ENCODE measurements at regions not wholly inside any gene's neighbourhood (a gene's known extent, or its start where the extent isn't known, plus 50 kb on each side); places are given as distances from the start of the nearest gene placed in this dataset.

DNA sequence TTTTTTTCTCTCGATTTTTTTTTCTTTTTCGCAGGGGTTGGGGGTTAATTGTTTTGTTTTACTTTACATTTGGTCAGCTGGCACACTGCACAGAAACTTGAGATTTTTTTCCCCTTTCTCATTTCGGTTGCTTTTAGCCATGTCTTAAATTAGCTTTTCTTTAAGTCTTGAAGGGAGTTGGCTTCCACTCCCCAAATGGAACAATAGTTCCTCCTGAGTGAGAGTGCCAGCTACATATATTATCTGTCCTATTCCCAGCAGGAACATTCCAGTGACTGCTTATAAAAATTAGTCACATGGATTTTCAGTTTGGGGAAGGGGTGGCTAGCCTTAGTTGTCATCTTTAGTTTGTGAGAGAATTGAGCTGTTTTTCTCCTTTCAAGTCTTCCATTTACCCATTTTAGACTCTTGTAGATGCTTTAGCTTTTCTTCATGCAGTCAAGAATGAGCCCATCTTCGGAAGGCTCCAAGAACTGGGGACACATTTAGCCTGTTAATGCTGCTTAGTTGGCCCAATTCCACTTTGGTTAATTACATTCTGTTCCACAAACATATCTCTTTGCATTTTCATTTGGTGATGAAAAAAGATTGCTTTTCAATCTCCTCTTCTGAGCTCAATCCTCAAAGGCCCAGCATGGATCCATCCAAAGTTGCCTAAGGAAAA is 510.1 kb upstream of the CXADR start:
- Histone ChIP-seq H3K36me3 (ENCODE audit: control insufficient read depth, insufficient read depth, low read length, severe bottlenecking) (no peaks in the 10 kb centered on the region), H3K9me3 (ENCODE audit: control insufficient read depth, low read length) (no peaks in the 10 kb centered on the region), H3K9ac (ENCODE audit: low read length) (no peak overlapping the region), H3K4me1 (ENCODE audit: control insufficient read depth, insufficient read depth, low read length) (peaks cover 16% of the 10 kb centered on the region), H3K27me3 (replicated peaks; ENCODE audit: control insufficient read depth, insufficient read depth, low read length) (no peaks in the 10 kb centered on the region), H3K4me3 (ENCODE audit: low read length) (no peak overlapping the region)
- DNase-seq (ENCODE audit: low read depth), result peak; percentile 29

DNA sequence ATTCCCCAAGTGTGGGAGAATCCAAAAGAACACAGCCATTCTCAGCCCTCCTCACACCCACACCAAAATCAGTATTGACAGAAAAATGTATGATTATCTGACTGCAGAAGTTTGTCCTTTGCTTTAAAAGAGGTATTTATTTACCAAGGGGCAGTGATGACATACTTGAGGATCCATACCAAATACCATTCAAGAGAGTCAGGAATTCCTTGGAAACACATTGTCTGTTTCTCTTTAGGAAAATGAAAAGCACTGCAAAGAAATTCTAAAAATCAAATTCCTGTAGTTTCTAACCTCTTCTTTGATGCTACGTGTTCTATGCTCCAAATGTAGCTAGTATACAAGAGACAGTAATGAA is 509.6 kb upstream of the CXADR start:
- DNase-seq (ENCODE audit: low read depth), result peak; percentile 67
- Histone ChIP-seq H3K4me3 (ENCODE audit: low read length) (peak overlapping the region; percentile 76), H3K27me3 (replicated peaks; ENCODE audit: control insufficient read depth, insufficient read depth, low read length) (no peaks in the 10 kb centered on the region), H3K36me3 (ENCODE audit: control insufficient read depth, insufficient read depth, low read length, severe bottlenecking) (no peaks in the 10 kb centered on the region), H3K4me1 (ENCODE audit: control insufficient read depth, insufficient read depth, low read length) (peaks cover 16% of the 10 kb centered on the region), H3K9ac (ENCODE audit: low read length) (no peak overlapping the region), H3K9me3 (ENCODE audit: control insufficient read depth, low read length) (no peaks in the 10 kb centered on the region)

- DNase-seq (ENCODE audit: low read depth), result peak; percentile 56
- Histone ChIP-seq H3K9me3 (ENCODE audit: control insufficient read depth, low read length) (no peaks in the 10 kb centered on the region), H3K4me3 (ENCODE audit: low read length) (peak overlapping the region; percentile 76), H3K36me3 (ENCODE audit: control insufficient read depth, insufficient read depth, low read length, severe bottlenecking) (no peaks in the 10 kb centered on the region), H3K9ac (ENCODE audit: low read length) (peak overlapping the region; percentile 43), H3K27me3 (replicated peaks; ENCODE audit: control insufficient read depth, insufficient read depth, low read length) (no peaks in the 10 kb centered on the region), H3K4me1 (ENCODE audit: control insufficient read depth, insufficient read depth, low read length) (peaks cover 16% of the 10 kb centered on the region)
Observed at GRCh38 chr21:17003763-17004373, 509.0 kb upstream of the CXADR start.

DNA sequence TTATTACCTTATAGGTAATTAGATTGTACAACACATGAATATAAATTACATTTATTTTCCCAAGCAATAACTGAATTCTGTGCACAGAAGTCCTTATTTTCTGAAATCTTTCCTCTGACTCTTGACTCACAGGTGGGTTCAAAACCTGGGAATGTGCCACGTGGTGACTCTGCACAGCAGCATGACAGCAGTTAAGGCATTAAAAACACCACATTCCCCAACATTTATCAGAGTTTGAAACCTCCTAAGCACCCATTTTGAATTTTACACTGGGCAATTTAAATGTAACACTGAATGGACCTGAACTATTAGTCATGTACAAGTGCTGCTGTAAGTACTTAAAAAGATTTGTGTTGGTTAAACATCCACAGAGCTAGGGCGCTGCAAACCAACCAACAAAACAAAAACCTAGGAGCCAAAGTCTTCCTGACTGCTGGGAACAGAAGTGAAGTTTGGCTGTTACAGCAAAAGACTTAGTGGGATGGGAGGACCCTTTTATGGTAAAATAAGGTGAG is 480.6 kb upstream of the CXADR start:
- Histone ChIP-seq H3K9ac (ENCODE audit: low read length) (no peak overlapping the region), H3K4me1 (ENCODE audit: control insufficient read depth, insufficient read depth, low read length) (peaks cover 3% of the 10 kb centered on the region), H3K4me3 (ENCODE audit: low read length) (no peak overlapping the region), H3K9me3 (ENCODE audit: control insufficient read depth, low read length) (peaks cover 7% of the 10 kb centered on the region), H3K36me3 (ENCODE audit: control insufficient read depth, insufficient read depth, low read length, severe bottlenecking) (no peaks in the 10 kb centered on the region), H3K27me3 (replicated peaks; ENCODE audit: control insufficient read depth, insufficient read depth, low read length) (no peaks in the 10 kb centered on the region)
- DNase-seq (ENCODE audit: low read depth), result no peak

GRCh38 chr21:17044696-17045095 is 468.1 kb upstream of the CXADR start:
- H3K9me3 ChIP-seq (ENCODE audit: control insufficient read depth, low read length), result no peaks in the 10 kb centered on the region
- H3K27me3 ChIP-seq (replicated peaks; ENCODE audit: control insufficient read depth, insufficient read depth, low read length), result no peaks in the 10 kb centered on the region
- no peak overlapping the region for H3K9ac ChIP-seq (ENCODE audit: low read length)
- no peak overlapping the region for H3K4me3 ChIP-seq (ENCODE audit: low read length)
- no peak for DNase-seq (ENCODE audit: low read depth)
- no peaks in the 10 kb centered on the region for H3K36me3 ChIP-seq (ENCODE audit: control insufficient read depth, insufficient read depth, low read length, severe bottlenecking)
- no peaks in the 10 kb centered on the region for H3K4me1 ChIP-seq (ENCODE audit: control insufficient read depth, insufficient read depth, low read length)

DNA sequence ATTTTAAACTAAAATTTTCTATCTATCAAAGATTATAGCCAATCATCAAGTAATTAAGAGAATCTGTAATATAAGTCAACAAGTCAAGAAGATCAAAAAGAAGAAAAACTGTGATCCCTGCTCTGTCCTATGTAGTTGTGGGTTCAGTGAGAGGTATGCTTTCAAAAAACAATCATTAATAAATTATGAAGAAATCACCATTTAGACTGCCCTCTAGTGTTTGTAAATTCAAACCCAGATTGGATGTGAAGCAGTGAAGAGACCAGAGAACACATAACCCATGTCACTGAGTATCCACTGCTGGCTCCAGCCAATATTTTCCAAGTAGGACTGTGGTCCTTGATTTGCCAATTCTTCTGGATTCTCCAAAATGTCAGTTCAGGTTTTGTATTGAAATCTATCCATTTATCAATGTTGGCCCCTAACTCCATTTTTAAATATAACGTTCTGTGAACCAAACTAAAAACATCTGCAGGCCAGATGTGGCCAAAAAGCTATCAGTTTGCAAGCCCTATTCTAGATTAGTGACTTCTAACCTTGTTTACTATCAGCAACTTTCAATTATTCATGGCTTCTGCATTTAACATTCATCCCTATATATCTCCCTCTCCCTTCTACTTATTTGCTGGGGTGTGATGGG is 467.5 kb upstream of the CXADR start:
- Histone ChIP-seq H3K36me3 (ENCODE audit: control insufficient read depth, insufficient read depth, low read length, severe bottlenecking) (no peaks in the 10 kb centered on the region), H3K9me3 (ENCODE audit: control insufficient read depth, low read length) (no peaks in the 10 kb centered on the region), H3K4me1 (ENCODE audit: control insufficient read depth, insufficient read depth, low read length) (no peaks in the 10 kb centered on the region), H3K9ac (ENCODE audit: low read length) (no peak overlapping the region), H3K27me3 (replicated peaks; ENCODE audit: control insufficient read depth, insufficient read depth, low read length) (no peaks in the 10 kb centered on the region), H3K4me3 (ENCODE audit: low read length) (no peak overlapping the region)
- peak; percentile 63 for DNase-seq (ENCODE audit: low read depth)

DNA sequence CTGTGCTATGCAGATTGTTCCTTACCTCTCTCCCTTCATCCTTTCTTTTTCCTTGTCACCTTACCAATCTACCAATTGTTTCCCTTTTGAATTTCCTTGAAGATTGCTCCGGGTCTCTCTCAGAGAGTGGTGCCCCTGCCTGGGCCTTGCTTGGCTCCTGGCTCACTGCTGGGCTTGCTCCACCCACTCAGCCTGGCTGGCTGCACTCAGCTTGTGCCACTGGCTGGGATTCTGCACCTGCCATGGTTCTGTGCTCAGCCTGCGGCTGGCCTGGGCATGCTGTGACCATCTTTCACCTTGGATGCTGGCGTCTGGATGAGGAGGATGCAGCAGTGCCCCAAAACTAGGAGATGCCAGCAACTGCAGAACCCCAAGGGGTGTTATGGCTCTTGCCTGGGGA is 463.9 kb upstream of the CXADR start:
- Histone ChIP-seq H3K36me3 (ENCODE audit: control insufficient read depth, insufficient read depth, low read length, severe bottlenecking) (no peaks in the 10 kb centered on the region), H3K4me1 (ENCODE audit: control insufficient read depth, insufficient read depth, low read length) (peaks cover 7% of the 10 kb centered on the region), H3K4me3 (ENCODE audit: low read length) (no peak overlapping the region), H3K27me3 (replicated peaks; ENCODE audit: control insufficient read depth, insufficient read depth, low read length) (no peaks in the 10 kb centered on the region), H3K9me3 (ENCODE audit: control insufficient read depth, low read length) (no peaks in the 10 kb centered on the region), H3K9ac (ENCODE audit: low read length) (no peak overlapping the region)
- DNase-seq (ENCODE audit: low read depth), result no peak

DNA sequence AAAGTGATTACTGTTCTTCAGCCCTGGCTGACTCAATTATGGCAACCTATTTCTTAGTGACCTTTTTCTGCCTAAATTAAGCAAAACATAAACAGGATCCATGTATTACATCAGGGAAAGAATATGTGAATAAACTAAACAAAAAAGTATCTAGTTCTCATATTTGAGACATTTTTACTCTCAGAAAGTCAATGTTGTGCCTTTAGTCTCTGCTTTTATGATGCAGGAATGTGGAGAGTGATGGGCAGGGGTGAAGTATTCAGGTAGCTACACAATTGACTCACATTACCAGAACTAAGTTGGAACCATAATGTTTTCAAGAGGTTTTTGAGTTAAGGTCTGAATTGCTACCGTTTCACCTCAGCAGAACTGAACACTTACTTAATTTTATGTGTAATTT is 462.7 kb upstream of the CXADR start:
- H3K9ac ChIP-seq (ENCODE audit: low read length), result no peak overlapping the region
- no peaks in the 10 kb centered on the region for H3K27me3 ChIP-seq (replicated peaks; ENCODE audit: control insufficient read depth, insufficient read depth, low read length)
- peaks cover 7% of the 10 kb centered on the region for H3K4me1 ChIP-seq (ENCODE audit: control insufficient read depth, insufficient read depth, low read length)
- H3K4me3 ChIP-seq (ENCODE audit: low read length), result no peak overlapping the region
- H3K9me3 ChIP-seq (ENCODE audit: control insufficient read depth, low read length), result no peaks in the 10 kb centered on the region
- DNase-seq (ENCODE audit: low read depth), result peak; percentile 27
- H3K36me3 ChIP-seq (ENCODE audit: control insufficient read depth, insufficient read depth, low read length, severe bottlenecking), result no peaks in the 10 kb centered on the region

DNA sequence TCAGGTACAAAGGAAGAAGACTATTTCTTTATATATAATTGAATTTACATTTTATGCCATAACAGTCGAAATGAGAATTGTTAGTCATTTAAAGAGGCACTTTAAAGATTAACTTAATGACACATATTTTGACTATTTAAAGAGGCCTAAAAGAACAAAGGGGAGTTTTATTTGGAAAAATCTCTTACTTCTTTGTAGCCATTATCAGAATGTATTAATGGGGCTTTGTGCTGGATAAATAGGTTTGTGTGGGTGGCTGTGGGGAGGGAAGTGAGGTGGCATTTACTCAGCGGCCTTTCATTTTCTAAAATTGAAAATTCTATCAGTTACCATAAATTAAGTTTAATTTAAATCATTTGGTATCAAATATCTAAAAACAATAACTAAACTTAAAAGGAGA is 462.2 kb upstream of the CXADR start:
- Histone ChIP-seq H3K9ac (ENCODE audit: low read length) (no peak overlapping the region), H3K9me3 (ENCODE audit: control insufficient read depth, low read length) (no peaks in the 10 kb centered on the region), H3K4me1 (ENCODE audit: control insufficient read depth, insufficient read depth, low read length) (peaks cover 7% of the 10 kb centered on the region), H3K27me3 (replicated peaks; ENCODE audit: control insufficient read depth, insufficient read depth, low read length) (no peaks in the 10 kb centered on the region), H3K4me3 (ENCODE audit: low read length) (no peak overlapping the region), H3K36me3 (ENCODE audit: control insufficient read depth, insufficient read depth, low read length, severe bottlenecking) (no peaks in the 10 kb centered on the region)
- no peak for DNase-seq (ENCODE audit: low read depth)

GRCh38 chr21:17051054-17051453 is 461.8 kb upstream of the CXADR start:
- Histone ChIP-seq H3K4me1 (ENCODE audit: control insufficient read depth, insufficient read depth, low read length) (peaks cover 7% of the 10 kb centered on the region), H3K4me3 (ENCODE audit: low read length) (no peak overlapping the region), H3K36me3 (ENCODE audit: control insufficient read depth, insufficient read depth, low read length, severe bottlenecking) (no peaks in the 10 kb centered on the region), H3K9me3 (ENCODE audit: control insufficient read depth, low read length) (no peaks in the 10 kb centered on the region), H3K9ac (ENCODE audit: low read length) (no peak overlapping the region), H3K27me3 (replicated peaks; ENCODE audit: control insufficient read depth, insufficient read depth, low read length) (no peaks in the 10 kb centered on the region)
- DNase-seq (ENCODE audit: low read depth), result peak; percentile 41

DNA sequence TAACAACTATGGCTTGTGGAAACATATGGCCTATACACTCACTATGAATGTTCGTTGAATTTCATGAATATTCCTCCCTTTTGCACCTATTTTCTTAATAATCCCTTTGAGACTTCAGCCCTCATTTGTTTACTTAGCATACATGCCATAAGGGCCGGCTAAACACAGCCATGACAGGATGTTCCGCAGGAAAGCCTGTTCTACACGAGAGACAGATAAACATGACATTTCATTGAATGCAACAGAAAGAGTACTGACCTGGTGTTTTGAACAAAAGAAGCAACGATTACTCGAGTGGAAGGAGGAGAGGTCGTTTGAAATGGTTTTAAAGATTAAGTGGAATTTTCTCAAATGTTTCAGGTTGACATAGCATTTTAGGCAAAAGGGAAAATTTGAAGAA is 459.5 kb upstream of the CXADR start:
- no peak overlapping the region for H3K4me3 ChIP-seq (ENCODE audit: low read length)
- H3K9me3 ChIP-seq (ENCODE audit: control insufficient read depth, low read length), result no peaks in the 10 kb centered on the region
- H3K36me3 ChIP-seq (ENCODE audit: control insufficient read depth, insufficient read depth, low read length, severe bottlenecking), result no peaks in the 10 kb centered on the region
- no peak overlapping the region for H3K9ac ChIP-seq (ENCODE audit: low read length)
- no peaks in the 10 kb centered on the region for H3K27me3 ChIP-seq (replicated peaks; ENCODE audit: control insufficient read depth, insufficient read depth, low read length)
- peaks cover 7% of the 10 kb centered on the region for H3K4me1 ChIP-seq (ENCODE audit: control insufficient read depth, insufficient read depth, low read length)
- no peak for DNase-seq (ENCODE audit: low read depth)
